ENCODE measurements at regions not wholly inside any gene's neighbourhood (a gene's known extent, or its start where the extent isn't known, plus 50 kb on each side); places are given as distances from the start of the nearest gene placed in this dataset.
A peak's percentile ranks its signal among the peaks of the same experiment; 100 is the strongest.
"Not testable (repeated sequence)": the region's sequence is repeated elsewhere in the genome, so short reads cannot be mapped to it uniquely, and the experiment has no call there.

DNA sequence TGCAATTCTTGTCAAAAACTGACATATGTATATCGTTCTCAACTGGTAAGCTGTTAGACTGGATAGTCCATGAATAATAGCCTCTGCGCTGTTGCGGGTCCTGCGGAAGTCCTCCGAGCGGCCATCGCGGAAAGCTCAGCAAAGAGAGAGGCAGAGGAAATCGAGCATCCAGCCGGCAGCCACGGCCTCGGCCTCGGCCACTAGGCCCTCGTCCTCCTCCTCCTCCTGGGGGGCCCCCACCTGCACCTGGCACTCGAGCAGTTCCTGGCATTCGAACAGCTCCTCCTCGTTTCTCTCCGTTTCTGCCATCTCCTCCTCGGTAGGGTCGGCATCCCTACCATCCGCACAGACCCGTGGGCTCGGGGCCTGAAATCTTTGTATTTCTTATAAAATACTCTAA, 111.2 kb upstream of the CYLC1 start:
- H3K27ac ChIP-seq = not testable (repeated sequence)

DNA sequence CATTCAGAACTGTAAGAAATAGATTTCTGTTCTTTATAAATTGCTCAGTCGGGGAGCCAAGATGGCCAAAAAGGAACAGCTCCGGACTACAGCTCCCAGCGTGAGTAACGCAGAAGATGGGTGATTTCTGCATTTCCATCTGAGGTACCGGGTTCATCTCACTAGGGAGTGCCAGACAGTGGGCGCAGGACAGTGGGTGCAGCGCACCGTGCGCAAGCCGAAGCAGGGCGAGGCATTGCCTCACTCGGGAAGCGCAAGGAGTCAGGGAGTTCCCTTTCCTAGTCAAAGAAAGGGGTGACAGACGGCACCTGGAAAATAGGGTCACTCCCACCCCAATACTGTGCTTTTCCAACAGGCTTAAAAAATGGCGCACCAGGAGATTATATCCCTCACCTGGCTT, 110.5 kb upstream of the CYLC1 start:
- not testable (repeated sequence) for H3K27ac ChIP-seq

DNA sequence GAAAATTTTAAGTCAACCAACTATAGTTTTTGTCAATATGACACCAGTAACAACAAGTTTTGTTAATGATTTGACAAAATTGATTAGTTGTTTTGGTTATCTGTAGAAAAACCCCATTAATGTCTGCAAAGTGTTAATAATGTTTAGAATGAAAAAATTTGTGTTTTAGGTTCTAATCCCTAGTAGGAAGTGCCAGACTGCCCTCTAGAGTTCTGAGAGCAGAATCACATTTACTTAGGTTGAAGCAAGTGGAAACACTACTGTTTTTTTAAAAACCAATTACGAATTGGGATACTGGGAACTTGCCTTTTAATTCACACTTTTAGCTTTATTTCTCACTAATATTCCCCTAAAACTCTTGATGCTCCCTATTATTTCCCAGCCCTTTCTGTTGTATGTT, 101.1 kb upstream of the CYLC1 start:
- TF ChIP-seq, protein P1, sequence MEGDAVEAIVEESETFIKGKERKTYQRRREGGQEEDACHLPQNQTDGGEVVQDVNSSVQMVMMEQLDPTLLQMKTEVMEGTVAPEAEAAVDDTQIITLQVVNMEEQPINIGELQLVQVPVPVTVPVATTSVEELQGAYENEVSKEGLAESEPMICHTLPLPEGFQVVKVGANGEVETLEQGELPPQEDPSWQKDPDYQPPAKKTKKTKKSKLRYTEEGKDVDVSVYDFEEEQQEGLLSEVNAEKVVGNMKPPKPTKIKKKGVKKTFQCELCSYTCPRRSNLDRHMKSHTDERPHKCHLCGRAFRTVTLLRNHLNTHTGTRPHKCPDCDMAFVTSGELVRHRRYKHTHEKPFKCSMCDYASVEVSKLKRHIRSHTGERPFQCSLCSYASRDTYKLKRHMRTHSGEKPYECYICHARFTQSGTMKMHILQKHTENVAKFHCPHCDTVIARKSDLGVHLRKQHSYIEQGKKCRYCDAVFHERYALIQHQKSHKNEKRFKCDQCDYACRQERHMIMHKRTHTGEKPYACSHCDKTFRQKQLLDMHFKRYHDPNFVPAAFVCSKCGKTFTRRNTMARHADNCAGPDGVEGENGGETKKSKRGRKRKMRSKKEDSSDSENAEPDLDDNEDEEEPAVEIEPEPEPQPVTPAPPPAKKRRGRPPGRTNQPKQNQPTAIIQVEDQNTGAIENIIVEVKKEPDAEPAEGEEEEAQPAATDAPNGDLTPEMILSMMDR (IDR thresholded peaks at IDR 0.05) = peak; percentile 71
- TF ChIP-seq ZFX (IDR thresholded peaks at IDR 0.05; ENCODE audit: borderline replicate concordance) = no peak
- no peak overlapping the region for H3K27ac ChIP-seq

DNA sequence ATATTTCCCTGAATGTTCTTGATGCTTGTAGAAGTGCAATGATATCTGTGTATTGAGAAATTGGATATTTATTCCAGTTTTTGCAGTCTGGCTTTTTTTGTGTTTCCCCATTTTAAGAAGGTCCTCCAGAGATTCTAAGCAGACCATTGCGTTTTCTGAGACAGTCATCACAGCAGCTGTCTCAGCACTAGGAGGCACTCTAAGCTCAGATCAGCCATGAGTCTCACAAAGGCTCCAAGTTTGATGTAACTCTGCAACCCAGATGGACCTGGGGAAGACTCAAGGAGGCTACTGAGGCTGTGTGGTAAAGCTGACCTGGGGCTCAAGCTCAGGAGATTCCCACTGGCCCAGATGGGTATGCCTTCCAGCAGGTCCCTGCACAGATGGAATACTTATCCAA, 89.3 kb upstream of the CYLC1 start:
- TF ChIP-seq ZFX (IDR thresholded peaks at IDR 0.05; ENCODE audit: borderline replicate concordance) = no peak
- TF ChIP-seq, protein P1 (IDR thresholded peaks at IDR 0.05) = peak; percentile 39
- no peak overlapping the region for H3K27ac ChIP-seq

Data from 22Rv1 (cell line).